GM13977 (cell line): ENCODE measurements at regions not wholly inside any gene's neighbourhood (a gene's known extent, or its start where the extent isn't known, plus 50 kb on each side); places are given as distances from the start of the nearest gene placed in this dataset.
"Not testable (repeated sequence)": the region's sequence is repeated elsewhere in the genome, so short reads cannot be mapped to it uniquely, and the experiment has no call there.

Source experiments
- DNase-seq: peaks from one replicate; pipeline ENCODE4 v3.0.0; 2012; ENCODE audit warnings: low spot score
- CTCF ChIP-seq: IDR thresholded peaks from 2 replicates; pipeline ENCODE4 v1.5.1; 2012; ENCODE audit warnings: mild to moderate bottlenecking, control low read depth; ENCODE audit not compliant: insufficient read depth; ENCODE audit errors: extremely low read depth, missing control alignments
- in situ Hi-C: fragments of 300-500 bp; cut with MboI; formaldehyde crosslinking; loops from one replicate; pipeline ENCODE4 v1.12.0; 2022; ENCODE audit warnings: low sequenced_read_pairs, low pct_unique_long_range_greater_than_20kb, mixed read lengths, inconsistent platforms; ENCODE audit not compliant: unreplicated experiment

GRCh38 chr13:54489359-54489758 lies 1460.7 kb downstream of the OLFM4 start:
- DNase-seq = no peak
- TF ChIP-seq CTCF = no peak
- in situ Hi-C loops = no loop called here

GRCh38 chr13:54492995-54493394 lies 1464.4 kb downstream of the OLFM4 start:
- TF ChIP-seq CTCF = no peak
- no peak for DNase-seq
- in situ Hi-C loops = no loop called here

GRCh38 chr13:54511366-54511765 lies 1482.8 kb downstream of the OLFM4 start:
- TF ChIP-seq CTCF = no peak
- in situ Hi-C loops = no loop called here
- no peak for DNase-seq

- in situ Hi-C loops = no loop called here
- TF ChIP-seq CTCF = no peak
- DNase-seq = no peak
These were observed 1484.6 kb downstream of the OLFM4 start for GRCh38 chr13:54513254-54513653.

- in situ Hi-C loops = no loop called here
- DNase-seq = no peak
- no peak for TF ChIP-seq CTCF
These were observed 1507.5 kb downstream of the OLFM4 start for GRCh38 chr13:54536112-54536511.

GRCh38 chr13:54563286-54563685 lies 1534.7 kb downstream of the OLFM4 start:
- in situ Hi-C loops = no loop called here
- DNase-seq = no peak
- no peak for TF ChIP-seq CTCF

- in situ Hi-C loops = not testable (repeated sequence)
These were observed 1543.4 kb downstream of the OLFM4 start for GRCh38 chr13:54572037-54572436.

More at GRCh38 chr13:54572037-54572436, 1543.4 kb downstream of the OLFM4 start:
- DNase-seq = not testable (repeated sequence)
